Small intestine (tissue), 7 donors: ENCODE measurements at regions not wholly inside any gene's neighbourhood (a gene's known extent, or its start where the extent isn't known, plus 50 kb on each side); places are given as distances from the start of the nearest gene placed in this dataset.
"Not testable (repeated sequence)": the region's sequence is repeated elsewhere in the genome, so short reads cannot be mapped to it uniquely, and the experiment has no call there.

Experiments
- DNase-seq, 2 donors: peaks; one replicate each; pipeline versions ENCODE4 v3.0.0 to v3.0.0-alpha.2; 2013
- FAIRE-seq: peaks from 2 replicates; lab custom pipeline; 2012; peaks lifted over from hg19 to GRCh38; lab: Jason Lieb, UNC
- H3K27ac ChIP-seq, 3 donors: one replicate each; pipeline ENCODE4 v1.5.1; 2013; ENCODE audit warnings: low read length in 2 of 3, mild to moderate bottlenecking in 2 of 3, control low read depth in 1 of 3, inconsistent platforms in 1 of 3, low read depth in 1 of 3, moderate library complexity in 1 of 3
- H3K27me3 ChIP-seq, 3 donors: one replicate each; pipeline ENCODE4 v1.6.1; 2013; ENCODE audit warnings: low read length in 3 of 3, inconsistent platforms in 1 of 3; ENCODE audit not compliant: control insufficient read depth in 3 of 3, insufficient read depth in 3 of 3
- H3K36me3 ChIP-seq, 3 donors: one replicate each; pipeline ENCODE4 v1.6.1; 2013; ENCODE audit warnings: low read length in 3 of 3, inconsistent platforms in 1 of 3, low read depth in 1 of 3, mild to moderate bottlenecking in 1 of 3, moderate library complexity in 1 of 3; ENCODE audit not compliant: control insufficient read depth in 3 of 3, insufficient read depth in 2 of 3
- H3K4me1 ChIP-seq, 3 donors: one replicate each; pipeline ENCODE4 v1.6.1; 2013; ENCODE audit warnings: low read length in 2 of 3, inconsistent platforms in 1 of 3, low read depth in 1 of 3, mild to moderate bottlenecking in 1 of 3, moderate library complexity in 1 of 3; ENCODE audit not compliant: control insufficient read depth in 3 of 3, insufficient read depth in 2 of 3
- H3K4me3 ChIP-seq, 3 donors: one replicate each; pipeline ENCODE4 v1.5.1; 2013; ENCODE audit warnings: low read length in 3 of 3, control low read depth in 1 of 3, inconsistent platforms in 1 of 3, low read depth in 1 of 3, mild to moderate bottlenecking in 1 of 3, moderate library complexity in 1 of 3
- H3K9me3 ChIP-seq, 2 donors: one replicate each; pipeline ENCODE4 v1.6.1; 2013; ENCODE audit warnings: low read depth in 1 of 2, low read length in 1 of 2; ENCODE audit not compliant: control insufficient read depth in 2 of 2, insufficient read depth in 1 of 2
- WGBS, 3 donors: extraction: QIAGEN DNeasy Blood & Tissue Kit; methylation state at CpG; one replicate each; pipeline ENCODE4 v1.1.7; 2013; 5-methylcytosine and 5-hydroxymethylcytosine counted together
- donor health status: healthy with polysubstance abuse.
- donor health status: control.
- donor health status: control.
- donor health status: Bipolar disorder and iron deficiency.
- donor health status: healthy.

DNA sequence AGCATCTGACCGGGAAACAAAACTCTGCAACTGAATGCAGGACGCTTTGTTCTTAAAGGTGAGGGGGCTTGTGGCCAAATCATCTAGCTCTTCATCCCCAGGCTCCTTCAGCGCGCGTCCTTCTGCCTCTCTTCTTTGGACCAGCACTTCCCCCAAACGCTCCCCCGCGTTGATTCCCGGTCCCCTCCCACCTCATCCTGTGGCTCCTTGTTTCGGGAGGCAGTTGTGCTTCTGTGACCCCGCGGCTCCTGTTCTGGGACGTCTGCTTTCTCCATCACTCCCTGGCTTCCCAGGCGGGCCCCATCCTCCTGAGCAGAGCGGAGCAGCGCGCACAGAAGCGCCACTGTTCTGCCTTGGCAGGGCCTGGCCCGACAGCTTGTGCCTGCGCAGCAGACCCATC lies 109.7 kb upstream of the ZNG1E start:
- not testable (repeated sequence) for FAIRE-seq

GRCh38 chr9:65519018-65519417 lies 156.7 kb upstream of the ZNG1E start:
- not testable (repeated sequence) for H3K4me3 ChIP-seq, FAIRE-seq, H3K27ac ChIP-seq, H3K36me3 ChIP-seq, H3K27me3 ChIP-seq, H3K4me1 ChIP-seq, H3K9me3 ChIP-seq, DNase-seq
- 40 to 79% (median 63%) methylated on average over 1 to 4 of the region's 15 CpGs for WGBS, 3 donors

More for the DNA sequence above, 109.7 kb upstream of the ZNG1E start:
- not testable (repeated sequence) for H3K4me3 ChIP-seq, H3K9me3 ChIP-seq, H3K36me3 ChIP-seq, H3K4me1 ChIP-seq, H3K27me3 ChIP-seq, DNase-seq, H3K27ac ChIP-seq
- WGBS, 3 donors, result 63 to 75% (median 67%) methylated on average over 12 to 20 of the region's 20 CpGs

DNA sequence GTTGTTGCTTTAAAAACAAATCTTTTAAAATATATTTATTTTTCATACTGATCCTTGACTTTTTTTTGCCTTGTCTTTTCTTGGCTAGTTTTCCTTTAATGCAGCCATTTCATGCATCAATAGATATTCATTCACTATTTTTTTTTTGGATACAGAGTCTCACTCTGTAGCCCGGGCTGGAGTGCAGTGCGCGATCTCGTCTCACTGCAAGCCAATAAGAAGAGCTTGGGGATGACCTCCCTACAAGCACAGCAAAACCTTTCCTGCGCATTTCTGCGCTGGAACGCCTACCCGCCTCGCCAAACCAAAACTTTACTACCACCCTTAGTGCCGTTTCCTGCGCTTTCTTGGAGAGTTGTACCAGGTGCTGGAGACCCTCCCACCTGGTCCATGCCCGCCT lies 161.3 kb upstream of the ZNG1E start:
- not testable (repeated sequence) for FAIRE-seq

DNA sequence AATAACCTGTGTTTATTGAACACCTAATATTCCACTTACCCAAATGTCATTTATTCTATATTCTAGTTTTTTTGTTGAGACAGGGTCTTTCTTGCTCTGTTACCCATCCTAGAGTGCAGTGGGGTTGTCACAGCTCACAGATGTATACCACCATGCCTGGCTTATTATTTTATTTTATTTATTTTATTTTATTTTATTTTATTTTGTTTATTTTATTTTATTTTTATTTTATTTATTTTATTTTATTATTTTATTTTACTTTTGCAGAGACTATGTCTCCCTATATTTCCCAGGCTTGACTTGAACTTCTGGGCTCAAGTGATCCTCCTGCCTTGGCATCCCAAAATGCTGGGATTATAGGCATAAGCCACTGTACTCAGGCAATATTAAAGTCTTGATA lies 167.8 kb upstream of the ZNG1E start:
- not testable (repeated sequence) for H3K36me3 ChIP-seq, FAIRE-seq, DNase-seq, H3K4me1 ChIP-seq, H3K27me3 ChIP-seq, H3K9me3 ChIP-seq, H3K4me3 ChIP-seq, H3K27ac ChIP-seq

More for the DNA sequence above, 161.3 kb upstream of the ZNG1E start:
- not testable (repeated sequence) for H3K4me1 ChIP-seq, H3K9me3 ChIP-seq, DNase-seq, H3K27ac ChIP-seq, H3K4me3 ChIP-seq, H3K27me3 ChIP-seq, H3K36me3 ChIP-seq
- WGBS, 3 donors, result 87 to 94% (median 93%) methylated on average over 12 of the region's 12 CpGs

DNA sequence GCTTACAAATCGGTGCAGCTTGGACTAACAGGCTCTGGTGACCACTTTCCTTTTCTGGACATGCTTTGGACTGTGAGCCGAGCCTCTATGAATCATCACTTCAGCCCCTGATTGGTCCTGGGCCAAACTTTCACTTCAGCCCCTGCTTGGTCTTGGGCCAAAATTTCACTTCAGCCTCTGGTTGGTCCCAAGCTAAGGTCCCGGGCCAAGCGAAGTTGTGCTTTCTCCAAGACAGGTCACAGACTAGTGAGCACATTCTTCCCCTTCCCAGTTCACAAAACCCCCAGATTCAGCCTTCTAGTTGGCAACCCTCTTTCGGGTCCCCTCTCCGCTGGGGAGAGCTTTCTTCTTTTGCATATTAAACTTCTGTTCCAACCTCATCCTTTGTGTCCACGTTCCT lies 171.0 kb upstream of the ZNG1E start:
- not testable (repeated sequence) for H3K27me3 ChIP-seq, H3K36me3 ChIP-seq, H3K9me3 ChIP-seq, H3K27ac ChIP-seq, H3K4me3 ChIP-seq, H3K4me1 ChIP-seq, DNase-seq, FAIRE-seq
- WGBS, 3 donors, result 79 to 94% (median 88%) methylated on average over 4 to 5 of the region's 7 CpGs

GRCh38 chr9:65503696-65504095 lies 172.0 kb upstream of the ZNG1E start:
- not testable (repeated sequence) for H3K27ac ChIP-seq, H3K36me3 ChIP-seq, H3K4me1 ChIP-seq, DNase-seq, H3K4me3 ChIP-seq, H3K9me3 ChIP-seq, FAIRE-seq, H3K27me3 ChIP-seq
- WGBS, 3 donors, result 87 to 97% (median 95%) methylated on average over 11 to 15 of the region's 16 CpGs

GRCh38 chr9:65482890-65483289 lies 192.8 kb upstream of the ZNG1E start:
- H3K9me3 ChIP-seq, H3K4me3 ChIP-seq, H3K27me3 ChIP-seq, FAIRE-seq, H3K27ac ChIP-seq, DNase-seq, H3K36me3 ChIP-seq, H3K4me1 ChIP-seq: not testable (repeated sequence)
- 79 to 82% (median 82%) methylated on average over 13 of the region's 13 CpGs for WGBS, 3 donors

GRCh38 chr9:65481291-65481690 lies 194.4 kb upstream of the ZNG1E start:
- not testable (repeated sequence) for DNase-seq, H3K4me1 ChIP-seq, H3K27ac ChIP-seq, H3K27me3 ChIP-seq, H3K4me3 ChIP-seq, FAIRE-seq, H3K9me3 ChIP-seq, H3K36me3 ChIP-seq
- WGBS, 3 donors, result 79 to 92% (median 81%) methylated on average over 10 of the region's 10 CpGs

GRCh38 chr9:65474891-65475290 lies 189.9 kb upstream of the FOXD4L5 start:
- H3K27ac ChIP-seq, H3K4me1 ChIP-seq, H3K4me3 ChIP-seq, FAIRE-seq, H3K9me3 ChIP-seq, H3K36me3 ChIP-seq, H3K27me3 ChIP-seq, DNase-seq: not testable (repeated sequence)
- 58 to 81% (median 77%) methylated on average over 7 of the region's 7 CpGs for WGBS, 3 donors
